ENCODE measurements at regions not wholly inside any gene's neighbourhood (a gene's known extent, or its start where the extent isn't known, plus 50 kb on each side); places are given as distances from the start of the nearest gene placed in this dataset.

GRCh38 chr16:85544668-85545067, 68.5 kb upstream of the GSE1 start:
- no peak for TF ChIP-seq BHLHE40 (IDR thresholded peaks at IDR 0.05; ENCODE audit: low read depth, low read length)
- no peak for TF ChIP-seq CTCF (conservative IDR thresholded peaks at IDR 0.05; ENCODE audit: low read depth, low read length)

Measured in IMR-90 (cell line).